Activated CD4-positive, alpha-beta T cell treated with anti-CD3 and anti-CD28 coated beads, Interleukin-10, Interleukin-2, amounts not matched to agents 100 ng/mL and 50 ng/mL, durations not matched to agents 16 hours and 8 hours (primary cell): ENCODE measurements at regions not wholly inside any gene's neighbourhood (a gene's known extent, or its start where the extent isn't known, plus 50 kb on each side); places are given as distances from the start of the nearest gene placed in this dataset.
"Not testable (repeated sequence)": the region's sequence is repeated elsewhere in the genome, so short reads cannot be mapped to it uniquely, and the experiment has no call there.

ENCODE experiments used
- DNase-seq: peaks from one replicate; pipeline ENCODE4 v3.0.0-alpha.2; 2020

DNA sequence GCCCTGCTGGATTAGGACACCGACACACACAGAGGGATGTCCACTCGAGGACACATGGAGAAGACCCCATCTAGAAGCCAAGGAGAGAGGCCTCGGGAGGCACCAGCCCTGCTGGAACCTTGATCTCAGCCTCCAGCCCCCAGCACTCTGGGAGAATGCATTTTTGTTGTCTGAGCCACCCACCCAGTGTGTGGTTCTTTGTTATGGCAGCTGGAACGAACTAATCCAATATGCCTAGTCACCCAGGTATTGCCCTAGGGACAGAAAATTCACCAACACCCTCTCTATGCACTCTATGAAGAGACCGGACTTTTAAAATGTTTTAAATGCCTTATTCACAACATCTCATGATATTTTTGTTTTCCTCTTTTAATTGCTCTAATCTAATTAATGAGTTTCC, 117.4 kb downstream of the CRYAA start:
- DNase-seq = no peak

DNA sequence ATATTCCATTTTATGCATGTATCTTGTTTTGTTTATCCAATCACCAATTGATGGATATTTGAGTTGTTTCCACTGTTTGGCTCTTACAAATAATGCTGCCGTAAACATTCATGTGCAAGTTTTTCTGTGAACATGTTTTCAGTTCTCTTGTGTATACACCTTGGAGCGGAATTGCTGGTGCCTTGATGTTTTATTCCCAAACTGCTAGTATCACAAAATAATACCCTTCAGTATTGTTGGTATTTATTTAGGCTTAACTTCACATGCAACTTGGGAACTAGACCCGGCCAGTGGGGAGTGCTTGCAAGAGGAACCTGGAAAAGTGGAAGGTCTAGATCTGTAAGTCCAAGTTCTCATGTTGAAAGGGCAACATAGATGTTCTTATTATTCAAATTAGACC, 115.9 kb downstream of the CRYAA start:
- no peak for DNase-seq

DNA sequence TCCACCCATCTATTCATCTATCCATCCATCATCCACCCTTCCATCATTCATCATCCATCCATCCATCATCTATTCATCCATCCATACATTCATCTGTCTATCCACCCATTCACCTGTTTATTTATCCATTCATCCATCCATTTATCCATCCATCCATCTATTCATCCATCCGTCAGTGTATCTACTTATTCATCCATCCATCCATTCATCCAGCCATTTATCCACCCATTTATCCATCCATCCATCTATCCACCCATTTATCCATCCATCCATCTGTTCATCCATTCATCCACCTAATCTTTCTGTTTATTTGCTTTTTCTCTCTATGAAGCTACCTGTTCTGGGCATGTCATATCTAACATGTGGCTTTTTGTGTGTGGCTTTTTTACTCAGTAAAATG, 115.4 kb downstream of the CRYAA start:
- no peak for DNase-seq

DNA sequence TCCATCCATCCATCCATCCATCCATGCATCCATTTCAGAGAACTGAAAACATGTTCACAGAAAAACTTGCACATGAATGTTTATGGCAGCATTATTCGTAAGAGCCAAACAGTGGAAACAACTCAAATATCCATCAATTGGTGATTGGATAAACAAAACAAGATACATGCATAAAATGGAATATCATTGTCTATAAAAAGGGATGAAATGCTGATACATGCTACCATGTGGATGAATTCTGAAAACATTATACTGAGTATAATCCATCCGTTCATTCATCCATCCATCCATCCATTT, 115.1 kb downstream of the CRYAA start:
- DNase-seq = not testable (repeated sequence)

DNA sequence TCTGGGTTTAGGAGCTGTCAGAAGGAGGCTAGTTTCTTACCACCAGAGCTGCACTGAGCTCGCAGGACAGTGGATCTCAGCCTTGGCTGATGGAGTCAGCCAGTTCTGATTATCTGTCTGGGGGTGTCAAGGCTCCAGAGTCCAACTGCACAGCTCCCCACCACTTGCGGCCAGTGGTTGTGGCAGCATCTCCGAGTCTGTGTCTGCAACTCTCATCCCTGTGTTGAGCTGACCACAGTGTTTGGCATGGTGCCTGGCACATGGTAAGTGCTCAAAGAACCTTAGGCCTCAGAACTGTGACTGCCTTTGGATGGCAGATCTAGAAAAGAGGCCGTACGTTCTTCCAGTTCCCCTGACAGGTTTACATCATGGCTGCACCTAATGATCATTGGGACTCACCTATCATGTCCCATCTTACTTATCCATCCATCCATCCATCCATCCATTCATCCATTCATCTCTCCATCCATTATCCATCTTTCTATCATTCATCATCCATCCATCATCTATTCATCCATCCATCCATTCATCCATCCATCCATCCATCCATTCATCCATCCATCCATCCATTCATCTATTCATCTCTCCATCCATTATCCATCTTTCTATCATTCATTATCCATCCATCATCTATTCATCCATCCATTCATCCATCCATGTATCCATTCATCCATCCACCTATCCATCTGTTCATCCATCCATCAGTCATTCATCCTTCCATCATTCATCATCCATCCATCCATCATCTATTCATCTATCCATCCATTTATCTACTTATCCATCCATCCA, 114.5 kb downstream of the CRYAA start:
- no peak for DNase-seq

DNA sequence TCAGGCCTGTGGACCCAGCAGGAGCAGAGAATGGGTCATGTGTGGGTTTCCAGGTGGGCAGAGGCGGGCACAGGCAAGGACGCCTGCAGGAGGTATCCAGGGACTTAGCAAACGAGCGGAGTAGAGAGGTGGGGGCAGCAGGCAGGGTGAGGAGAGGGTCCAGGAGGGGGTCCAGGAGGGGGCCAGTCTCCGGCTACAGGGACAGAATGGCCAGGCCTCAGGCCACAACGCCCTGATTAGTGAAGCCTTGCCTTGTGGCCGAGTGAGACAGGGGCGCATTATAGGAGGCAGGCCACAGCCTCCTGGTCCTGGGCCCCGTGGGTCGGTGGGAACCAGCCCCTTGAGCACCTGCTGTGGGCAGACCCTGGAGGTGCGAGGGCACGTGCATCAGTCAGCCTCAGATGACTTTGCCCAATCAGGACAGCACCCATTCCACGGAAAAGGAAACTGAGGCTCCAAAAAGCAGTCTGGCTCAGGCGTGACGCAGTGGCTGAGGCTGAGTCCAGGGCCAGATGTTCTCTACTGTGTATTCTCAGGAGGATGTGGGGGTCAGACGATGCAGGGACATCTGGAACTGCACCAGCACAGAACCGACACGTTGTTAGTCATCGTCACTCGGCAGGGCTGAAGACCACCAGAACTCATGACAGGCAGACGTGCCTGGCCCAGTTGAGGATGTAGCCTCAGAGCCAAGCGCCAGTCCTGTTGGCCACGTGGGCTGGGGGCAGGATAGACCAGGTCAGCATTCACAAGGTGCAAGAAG, 113.7 kb downstream of the CRYAA start:
- DNase-seq = no peak

DNA sequence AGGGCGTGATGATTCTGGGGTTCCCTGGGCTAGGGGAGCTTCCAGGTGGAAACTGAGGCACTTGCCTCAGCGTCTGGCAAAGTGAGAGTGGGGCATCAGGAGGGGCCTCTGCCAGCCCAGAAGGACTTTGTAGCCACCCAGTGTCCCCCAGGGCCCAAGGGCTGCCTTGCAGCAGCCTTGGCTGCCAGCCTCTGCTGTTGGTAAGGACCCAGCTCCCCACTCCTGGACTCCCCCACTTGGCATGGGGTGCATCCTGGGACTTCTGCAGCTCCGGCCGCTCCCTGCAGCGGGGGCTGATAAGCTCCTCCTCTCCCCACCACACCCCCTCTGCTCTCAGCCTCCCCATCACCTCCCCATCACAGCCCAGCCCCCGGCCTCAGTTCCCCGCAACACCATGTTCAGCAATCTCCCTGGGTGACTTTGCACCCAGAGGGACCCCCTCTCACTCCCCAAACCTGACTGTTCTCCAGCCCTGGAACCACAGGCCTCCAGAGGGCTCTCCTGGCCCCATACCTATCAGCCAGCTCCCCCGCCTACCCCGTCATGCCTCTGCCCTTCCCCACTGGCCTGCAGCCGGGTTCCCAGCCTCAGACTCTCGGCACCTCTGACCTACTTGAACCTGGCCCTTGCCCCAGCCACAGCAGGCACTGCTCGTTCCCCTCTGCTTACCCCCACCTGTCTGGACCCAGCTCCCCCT, 113.0 kb downstream of the CRYAA start:
- no peak for DNase-seq

DNA sequence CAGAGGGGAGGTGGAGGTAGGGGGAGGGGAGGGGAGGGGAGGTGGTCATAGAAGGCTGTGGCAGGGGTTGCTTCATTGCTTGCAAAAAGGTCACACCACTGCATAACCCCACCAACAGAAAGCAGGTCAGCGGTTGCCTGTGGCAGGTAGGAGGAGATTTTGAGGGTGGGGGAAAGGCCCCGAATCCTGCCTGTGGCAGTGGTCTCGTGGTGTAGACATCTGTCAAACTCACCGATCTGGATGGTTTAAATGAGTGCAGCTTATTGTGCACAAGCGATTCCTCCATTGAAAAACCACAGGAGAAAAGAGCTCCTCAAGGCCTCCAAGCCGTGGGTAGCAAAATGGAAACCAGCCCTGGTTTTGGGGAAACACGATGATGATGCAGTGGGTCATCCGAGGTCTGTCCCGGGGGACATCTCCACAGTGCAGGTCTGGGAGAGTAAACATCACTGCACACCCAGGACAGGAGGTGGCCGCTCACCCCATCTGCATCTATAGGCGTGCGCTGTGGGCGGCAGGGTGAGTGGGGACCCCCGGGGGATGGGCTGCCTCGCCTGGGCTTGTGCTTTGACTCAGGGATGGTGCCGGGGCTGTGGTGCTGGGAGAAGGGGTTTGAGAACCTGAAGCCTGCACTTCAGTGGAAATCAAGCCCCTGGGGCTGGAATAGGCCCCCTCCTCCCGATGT, 112.3 kb downstream of the CRYAA start:
- DNase-seq = no peak

DNA sequence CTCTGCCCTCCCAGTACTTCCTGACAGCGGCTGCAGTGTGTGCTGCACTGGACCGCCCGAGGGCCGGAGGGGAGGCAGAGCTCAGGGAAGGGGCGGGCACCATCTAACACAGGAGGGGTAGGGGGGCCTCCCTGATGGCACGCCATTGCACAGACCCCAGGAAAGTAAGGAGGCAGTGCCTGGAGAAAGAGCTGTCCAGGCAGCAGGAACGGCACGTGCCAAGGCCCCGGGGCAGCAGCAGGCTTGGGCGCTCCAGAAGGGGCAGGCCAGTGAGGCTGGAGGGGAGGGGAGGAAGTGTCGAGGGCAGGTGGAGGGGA, 110.7 kb downstream of the CRYAA start:
- DNase-seq = no peak

DNA sequence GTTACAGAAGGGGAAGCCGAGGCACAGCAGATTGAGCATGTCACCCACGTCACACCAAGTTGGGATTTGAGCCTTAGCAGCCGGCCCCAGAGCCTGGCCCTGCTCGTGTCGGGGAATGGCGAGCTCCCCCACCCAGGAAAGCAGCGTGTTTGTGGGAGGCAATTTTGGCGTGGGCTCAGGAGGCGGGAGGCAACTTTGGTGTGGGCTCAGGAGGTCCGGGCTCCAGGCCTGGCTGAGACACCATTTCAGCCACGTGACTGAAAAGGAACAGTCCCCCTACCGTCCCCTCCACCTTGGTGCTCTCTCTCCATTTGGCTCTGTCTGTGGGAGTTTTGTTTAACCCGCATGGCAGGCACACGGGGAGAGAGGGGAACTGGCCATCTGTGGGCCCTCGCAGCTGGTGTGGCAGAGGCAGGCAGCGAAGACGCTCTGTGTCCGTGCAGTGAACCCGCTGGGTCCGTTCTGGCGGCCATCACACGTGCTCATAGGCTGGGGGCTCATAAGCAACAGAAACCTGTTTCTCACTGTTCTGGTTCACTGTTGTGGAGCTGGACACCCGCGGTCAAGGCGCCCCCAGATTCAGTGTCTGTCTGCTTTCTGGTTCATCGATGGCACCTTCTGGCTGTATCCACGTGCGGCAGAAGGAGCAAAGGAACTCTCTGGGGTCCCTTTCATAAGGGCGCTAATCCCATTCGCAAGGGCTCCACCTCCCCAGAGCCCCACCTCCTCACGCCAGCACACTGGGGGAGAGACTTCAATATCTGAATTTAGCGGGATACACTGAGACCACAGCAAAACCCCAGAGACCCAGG, 110.2 kb downstream of the CRYAA start:
- DNase-seq = no peak

DNA sequence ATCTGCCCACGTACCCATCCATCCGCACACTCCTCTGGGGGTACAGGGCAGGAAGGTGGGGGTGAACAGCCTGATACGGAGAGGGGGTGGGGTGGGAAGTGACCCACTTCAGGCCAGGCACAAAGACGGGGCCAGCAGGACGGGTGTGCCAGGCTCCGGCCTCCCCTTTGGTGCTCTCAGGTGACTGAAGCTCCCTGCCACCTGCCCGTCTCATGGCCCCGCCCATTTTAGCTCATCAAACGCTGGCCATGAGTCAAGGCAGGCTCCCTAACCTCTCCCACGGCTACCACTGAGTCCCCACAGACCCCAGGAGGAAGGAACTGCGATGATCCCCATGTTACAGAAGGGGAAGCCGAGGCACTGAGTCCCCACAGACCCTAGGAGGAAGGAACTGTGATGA, 109.6 kb downstream of the CRYAA start:
- DNase-seq = no peak

DNA sequence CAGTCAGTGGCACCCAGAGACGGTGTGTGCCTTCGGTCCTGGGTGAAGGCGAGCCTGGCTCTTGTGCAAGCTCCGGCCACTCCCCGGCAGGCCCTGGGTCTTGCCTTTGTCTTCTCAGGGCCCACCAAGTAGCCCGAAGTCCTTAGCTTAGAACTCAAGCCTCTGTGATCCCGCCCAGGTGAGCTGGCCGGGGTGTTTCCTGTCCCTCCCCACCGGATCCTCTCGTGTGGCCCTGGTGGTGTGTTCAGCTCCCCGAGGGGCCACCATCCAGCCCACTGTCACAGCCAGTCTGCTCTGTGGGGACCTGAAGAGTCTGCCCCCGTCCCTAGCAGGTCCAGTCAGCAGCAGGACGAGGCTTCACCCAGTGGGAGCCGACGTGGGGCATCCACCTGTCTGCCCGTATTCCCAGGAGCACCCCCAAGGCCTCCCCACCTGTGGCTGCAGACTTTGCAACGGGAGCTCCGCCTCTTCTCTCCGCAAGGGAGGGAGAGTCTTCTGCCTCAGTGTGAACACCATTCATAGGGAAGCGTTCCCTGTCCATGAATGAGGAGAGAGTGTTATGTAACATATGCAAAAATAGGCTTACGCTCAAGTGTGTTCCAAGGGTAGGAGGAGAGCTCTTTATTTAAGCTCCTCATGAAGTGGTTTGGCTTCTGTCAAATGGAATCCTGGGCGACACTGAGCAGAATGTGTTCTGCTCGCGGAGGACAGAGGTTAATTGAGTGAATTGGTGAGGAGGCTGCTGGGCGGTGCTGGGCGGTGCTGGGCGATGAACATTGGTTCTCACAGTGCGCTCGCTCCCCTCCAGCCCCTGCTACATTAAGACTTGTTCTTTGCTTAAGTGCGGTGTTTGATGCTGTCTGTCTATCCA, 108.9 kb downstream of the CRYAA start:
- DNase-seq = no peak

DNA sequence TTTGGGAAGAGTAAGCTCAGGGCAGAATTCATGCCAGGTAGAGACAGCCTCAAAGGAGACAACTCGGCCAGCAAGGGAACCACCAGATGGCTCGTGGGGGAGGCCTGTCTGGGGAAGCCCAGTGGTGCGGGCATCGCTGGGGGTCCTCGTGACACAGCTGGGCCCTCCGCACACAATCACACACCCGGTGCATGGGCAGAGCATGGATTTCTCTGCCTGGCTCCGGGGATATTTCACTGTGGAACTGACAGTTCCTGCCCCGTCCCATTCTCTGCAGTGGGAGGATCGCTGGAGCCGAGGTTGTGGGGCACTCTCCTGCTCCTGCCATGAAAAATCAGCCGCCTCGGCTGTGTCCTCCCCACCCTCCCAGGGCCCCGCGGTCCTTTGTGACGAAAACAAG, 108.0 kb downstream of the CRYAA start:
- DNase-seq = no peak

DNA sequence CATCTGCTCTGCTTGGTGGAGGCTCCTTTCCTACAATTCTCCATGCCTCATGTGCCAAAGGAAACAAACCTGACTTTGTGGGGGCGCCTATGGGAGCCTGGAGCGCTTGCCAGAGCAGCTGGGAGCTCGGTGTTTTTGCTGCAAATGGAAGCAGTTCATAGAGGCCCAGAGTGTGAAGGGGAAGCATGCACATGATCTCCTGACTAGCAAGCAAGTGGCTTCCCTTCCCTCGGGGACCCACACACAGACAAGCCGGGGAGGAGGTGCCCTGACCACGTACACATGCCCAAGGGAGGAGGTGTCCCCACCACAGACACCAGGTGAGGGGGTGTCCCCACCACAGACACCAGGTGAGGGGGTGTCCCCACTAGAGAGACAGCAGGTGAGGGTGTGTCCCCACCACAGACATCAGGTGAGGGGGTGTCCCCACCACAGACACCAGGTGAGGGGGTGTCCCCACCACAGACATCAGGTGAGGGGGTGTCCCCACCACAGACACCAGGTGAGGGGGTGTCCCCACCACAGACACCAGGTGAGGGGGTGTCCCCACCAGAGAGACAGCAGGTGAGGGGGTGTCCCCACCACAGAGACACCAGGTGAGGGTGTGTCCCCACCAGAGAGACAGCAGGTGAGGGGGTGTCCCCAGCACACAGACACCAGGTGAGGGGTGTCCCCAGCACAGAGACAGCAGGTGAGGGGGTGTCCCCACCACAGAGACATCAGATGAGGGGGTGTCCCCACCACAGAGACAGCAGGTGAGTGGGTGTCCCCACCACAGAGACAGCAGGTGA, 106.8 kb downstream of the CRYAA start:
- DNase-seq = no peak

DNA sequence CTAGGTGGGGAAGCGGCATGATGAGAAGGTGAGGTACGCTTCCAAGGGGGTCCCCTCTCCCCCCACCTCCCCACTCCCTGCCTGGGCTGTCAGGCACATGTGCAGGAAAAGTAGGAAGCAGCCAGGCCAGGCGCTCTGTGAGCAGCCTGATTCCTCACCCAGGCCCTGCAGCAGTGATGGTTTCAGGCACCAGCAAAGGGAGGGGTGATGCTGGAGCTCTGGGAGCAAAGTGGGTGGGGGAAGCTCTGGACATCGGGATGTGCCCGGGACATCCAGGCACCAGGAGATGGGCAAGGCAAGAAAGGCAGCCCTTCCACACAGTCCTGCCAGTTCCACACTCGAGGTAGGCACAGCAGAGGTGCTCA, 106.1 kb downstream of the CRYAA start:
- no peak for DNase-seq

DNA sequence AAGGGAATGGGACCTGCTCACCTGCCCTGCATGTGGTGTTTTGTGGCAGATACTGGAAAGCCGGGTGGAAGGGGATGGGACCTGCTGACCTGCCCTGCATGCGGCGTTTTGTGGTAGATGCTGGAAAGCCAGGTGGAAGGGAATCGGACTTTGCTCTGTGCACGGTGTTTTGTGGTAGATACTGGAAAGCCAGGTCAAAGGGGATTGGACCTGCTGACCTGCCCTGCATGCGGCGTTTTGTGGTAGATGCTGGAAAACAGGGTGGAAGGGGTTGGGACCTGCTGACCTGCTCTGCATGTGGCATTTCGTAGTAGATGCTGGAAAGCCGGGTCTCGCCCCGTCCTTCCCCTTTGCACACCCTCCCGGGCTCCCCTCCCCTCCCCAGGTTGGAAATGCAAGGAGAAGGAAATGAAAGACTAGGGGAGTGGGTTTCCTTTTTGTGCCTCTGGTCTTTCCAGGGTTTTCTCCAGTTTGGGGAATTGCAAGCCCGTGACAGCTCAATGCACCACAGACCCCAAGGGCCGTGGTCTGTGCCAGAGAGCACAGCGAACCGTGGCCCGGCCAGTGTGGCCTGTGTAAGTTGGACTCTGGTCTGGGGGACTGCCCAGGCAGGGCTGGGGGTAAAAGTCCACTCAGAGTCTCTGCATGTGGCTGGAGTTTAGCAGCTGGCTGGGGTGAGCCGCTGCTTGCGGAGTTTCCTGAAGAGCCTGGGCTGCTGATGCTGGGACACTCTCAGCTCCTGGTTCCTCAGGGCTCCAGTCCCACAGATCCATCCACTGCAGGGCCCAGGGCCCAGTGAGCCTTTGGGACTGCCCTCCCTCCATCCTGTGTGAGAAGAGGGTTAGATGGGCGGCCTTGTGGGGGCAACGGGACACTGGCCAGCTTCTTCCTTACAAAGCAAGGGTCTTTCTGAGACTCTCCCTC, 105.5 kb downstream of the CRYAA start:
- no peak for DNase-seq

DNA sequence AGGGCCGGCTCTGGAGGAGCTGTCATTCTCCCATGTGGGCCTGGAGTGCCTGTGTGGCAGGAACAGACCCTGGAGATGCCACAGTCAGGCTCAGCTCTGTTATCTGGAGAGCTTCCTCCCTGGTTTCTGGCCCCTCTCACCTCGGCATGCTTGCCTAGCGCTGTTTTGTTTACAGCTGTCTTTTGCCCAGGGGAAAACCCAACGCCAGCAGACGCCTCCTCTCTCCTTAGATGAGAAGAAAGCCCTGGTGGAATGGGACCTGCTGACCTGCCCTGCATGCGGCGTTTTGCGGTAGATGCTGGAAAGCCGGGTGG, 104.9 kb downstream of the CRYAA start:
- DNase-seq = no peak

DNA sequence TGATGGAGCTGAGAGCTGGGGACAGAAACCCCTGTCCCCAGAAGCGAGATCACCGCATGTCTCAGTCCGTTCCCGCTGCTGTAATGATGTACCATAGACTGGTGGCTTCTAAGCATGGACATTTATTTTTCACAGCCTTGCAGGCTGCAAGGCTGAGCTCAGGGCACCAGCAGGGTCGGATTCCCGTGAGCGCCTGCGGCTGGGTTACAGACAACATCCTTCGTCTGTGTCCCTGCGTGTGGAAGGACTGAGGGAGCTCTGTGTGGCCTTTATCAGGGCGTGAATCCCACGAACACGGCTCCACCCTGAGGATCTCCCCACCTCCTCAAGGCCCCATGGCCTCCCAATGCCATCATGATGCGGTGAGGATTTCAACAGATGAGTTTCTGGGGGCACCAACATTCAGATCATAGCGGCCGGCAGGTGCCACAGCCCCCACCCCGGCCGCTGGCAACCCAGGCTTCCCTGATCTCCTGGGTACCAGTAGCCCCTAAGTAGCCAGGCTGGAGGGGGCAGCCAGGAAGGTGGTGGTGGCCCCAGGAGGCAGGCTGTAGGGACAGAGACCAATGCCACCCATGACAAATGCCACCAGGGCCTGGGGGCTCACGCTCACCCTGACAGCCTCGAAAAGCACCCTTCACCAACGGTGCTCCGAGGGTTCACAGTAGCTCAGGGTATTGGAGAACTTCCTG, 104.4 kb downstream of the CRYAA start:
- DNase-seq = no peak

DNA sequence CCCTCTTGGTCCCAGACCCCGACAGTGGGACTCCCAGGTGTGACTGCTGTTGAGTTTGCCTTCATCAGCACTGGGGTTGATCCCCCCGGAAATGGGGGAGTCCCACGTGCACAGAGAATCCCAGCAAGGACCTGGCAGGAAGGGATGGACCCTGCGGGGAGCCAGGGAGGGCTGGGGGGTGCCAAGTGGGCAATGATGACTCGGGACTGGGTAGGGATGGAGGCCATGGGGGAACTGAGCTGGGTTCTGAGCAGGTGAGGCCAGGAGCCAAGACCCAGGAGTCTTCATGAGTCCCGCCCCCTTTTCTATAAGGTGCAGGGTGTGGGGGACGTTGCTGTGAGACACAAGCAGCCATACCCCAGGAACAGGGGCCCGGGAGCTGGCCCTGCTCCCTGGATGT, 103.8 kb downstream of the CRYAA start:
- DNase-seq = no peak
